ENCODE measurements at regions not wholly inside any gene's neighbourhood (a gene's known extent, or its start where the extent isn't known, plus 50 kb on each side); places are given as distances from the start of the nearest gene placed in this dataset.

- no TSS peak for BruUV-seq (replicated peaks)
- no peaks in the 10 kb centered on the region for H3K9me3 ChIP-seq (ENCODE audit: insufficient read depth, low read depth)
- POLR2A ChIA-PET (ENCODE audit: unreplicated experiment), result no interaction called here
These were observed 667.3 kb downstream of the DTWD2 start for GRCh38 chr5:118321081-118321480.

GRCh38 chr5:118320121-118320520 lies 668.2 kb downstream of the DTWD2 start:
- intact Hi-C loops (cut with micrococcal nuclease; ENCODE audit: unreplicated experiment), result no loop called here
- BruUV-seq (replicated peaks), result no TSS peak
- H3K4me1 ChIP-seq (replicated peaks; ENCODE audit: insufficient read depth), result no peaks in the 10 kb centered on the region
- no peaks in the 10 kb centered on the region for H3K27me3 ChIP-seq (ENCODE audit: insufficient read depth, low read depth)
- CTCF ChIA-PET, result no interaction called here
- DNase-seq, result no peak
- H2AFZ ChIP-seq, result no peak overlapping the region
- no peak overlapping the region for H3K4me2 ChIP-seq
- no peaks in the 10 kb centered on the region for H3K36me3 ChIP-seq (ENCODE audit: low read depth)
- POLR2A ChIA-PET (ENCODE audit: unreplicated experiment), result no interaction called here
- H3K4me3 ChIP-seq, result no peak overlapping the region
- H3K79me2 ChIP-seq (ENCODE audit: low read depth), result no peaks in the 10 kb centered on the region
- H3K9me3 ChIP-seq (ENCODE audit: insufficient read depth, low read depth), result no peaks in the 10 kb centered on the region
- no peaks in the 10 kb centered on the region for H3F3A ChIP-seq (ENCODE audit: insufficient read depth, low read depth)
- no peak overlapping the region for H3K27ac ChIP-seq
- H4K20me1 ChIP-seq (ENCODE audit: insufficient read depth), result no peaks in the 10 kb centered on the region
- H3K9me2 ChIP-seq (ENCODE audit: insufficient read depth), result no peaks in the 10 kb centered on the region
- TF ChIP-seq CTCF (conservative IDR thresholded peaks at IDR 0.05), result no peak
- TF ChIP-seq EZH2 (IDR thresholded peaks at IDR 0.05; ENCODE audit: low read depth), result no peak

More at GRCh38 chr5:118321081-118321480, 667.3 kb downstream of the DTWD2 start:
- H3K4me1 ChIP-seq (replicated peaks; ENCODE audit: insufficient read depth), result no peaks in the 10 kb centered on the region
- no peak for DNase-seq
- no peak overlapping the region for H3K4me3 ChIP-seq
- H3K27ac ChIP-seq, result no peak overlapping the region
- no peaks in the 10 kb centered on the region for H3F3A ChIP-seq (ENCODE audit: insufficient read depth, low read depth)
- H4K20me1 ChIP-seq (ENCODE audit: insufficient read depth), result no peaks in the 10 kb centered on the region
- H3K79me2 ChIP-seq (ENCODE audit: low read depth), result no peaks in the 10 kb centered on the region
- no peak overlapping the region for H3K4me2 ChIP-seq
- intact Hi-C loops (cut with micrococcal nuclease; ENCODE audit: unreplicated experiment), result no loop called here
- H3K27me3 ChIP-seq (ENCODE audit: insufficient read depth, low read depth), result no peaks in the 10 kb centered on the region
- no peaks in the 10 kb centered on the region for H3K9me2 ChIP-seq (ENCODE audit: insufficient read depth)
- CTCF ChIA-PET, result no interaction called here
- H2AFZ ChIP-seq, result no peak overlapping the region
- TF ChIP-seq EZH2 (IDR thresholded peaks at IDR 0.05; ENCODE audit: low read depth), result no peak
- no peak for TF ChIP-seq CTCF (conservative IDR thresholded peaks at IDR 0.05)
- H3K36me3 ChIP-seq (ENCODE audit: low read depth), result no peaks in the 10 kb centered on the region

GRCh38 chr5:118314931-118315330 lies 673.4 kb downstream of the DTWD2 start:
- BruUV-seq (replicated peaks), result no TSS peak
- Histone ChIP-seq H3K36me3 (ENCODE audit: low read depth) (no peaks in the 10 kb centered on the region), H2AFZ (no peak overlapping the region), H3K4me1 (replicated peaks; ENCODE audit: insufficient read depth) (no peaks in the 10 kb centered on the region), H3K27me3 (ENCODE audit: insufficient read depth, low read depth) (no peaks in the 10 kb centered on the region), H3K27ac (no peak overlapping the region), H3K79me2 (ENCODE audit: low read depth) (no peaks in the 10 kb centered on the region), H3K4me3 (no peak overlapping the region), H3K9me3 (ENCODE audit: insufficient read depth, low read depth) (no peaks in the 10 kb centered on the region), H3F3A (ENCODE audit: insufficient read depth, low read depth) (no peaks in the 10 kb centered on the region), H4K20me1 (ENCODE audit: insufficient read depth) (no peaks in the 10 kb centered on the region), H3K9me2 (ENCODE audit: insufficient read depth) (no peaks in the 10 kb centered on the region), H3K4me2 (no peak overlapping the region)
- no peak for DNase-seq
- ChIA-PET CTCF (no interaction called here), POLR2A (ENCODE audit: unreplicated experiment) (no interaction called here)
- TF ChIP-seq CTCF (conservative IDR thresholded peaks at IDR 0.05) (no peak), EZH2 (IDR thresholded peaks at IDR 0.05; ENCODE audit: low read depth) (no peak)
- intact Hi-C loops (cut with micrococcal nuclease; ENCODE audit: unreplicated experiment), result no loop called here
